ENCODE measurements at regions not wholly inside any gene's neighbourhood (a gene's known extent, or its start where the extent isn't known, plus 50 kb on each side); places are given as distances from the start of the nearest gene placed in this dataset.

- H3K9me3 Mint-ChIP-seq, result peaks cover 9% of the 10 kb centered on the region
- no peaks in the 10 kb centered on the region for H3K36me3 Mint-ChIP-seq (ENCODE audit: low read depth)
- H3K4me3 Mint-ChIP-seq, result no peak overlapping the region
- H3K4me1 Mint-ChIP-seq, result no peaks in the 10 kb centered on the region
- no peak overlapping the region for H3K27ac Mint-ChIP-seq
- peaks cover 27% of the 10 kb centered on the region for H3K27me3 Mint-ChIP-seq
- no peak for ATAC-seq (replicated peaks)
Measured at GRCh38 chr1:42096554-42096953, 56.7 kb upstream of the GUCA2B start.

GRCh38 chr1:42089246-42089645 is 64.0 kb upstream of the GUCA2B start:
- H3K27ac Mint-ChIP-seq, result no peak overlapping the region
- no peak overlapping the region for H3K4me3 Mint-ChIP-seq
- H3K27me3 Mint-ChIP-seq, result peaks cover 26% of the 10 kb centered on the region
- H3K4me1 Mint-ChIP-seq, result no peaks in the 10 kb centered on the region
- no peak for ATAC-seq (replicated peaks)
- no peaks in the 10 kb centered on the region for H3K36me3 Mint-ChIP-seq (ENCODE audit: low read depth)
- H3K9me3 Mint-ChIP-seq, result peaks cover 14% of the 10 kb centered on the region

GRCh38 chr1:42086146-42086545 is 67.1 kb upstream of the GUCA2B start:
- H3K4me3 Mint-ChIP-seq, result no peak overlapping the region
- H3K27ac Mint-ChIP-seq, result no peak overlapping the region
- peaks cover 31% of the 10 kb centered on the region for H3K27me3 Mint-ChIP-seq
- peaks cover 8% of the 10 kb centered on the region for H3K9me3 Mint-ChIP-seq
- ATAC-seq (replicated peaks), result no peak
- H3K4me1 Mint-ChIP-seq, result no peaks in the 10 kb centered on the region
- no peaks in the 10 kb centered on the region for H3K36me3 Mint-ChIP-seq (ENCODE audit: low read depth)

GRCh38 chr1:42085596-42085995 is 67.6 kb upstream of the GUCA2B start:
- Mint-ChIP-seq H3K4me3 (no peak overlapping the region), H3K27me3 (peaks cover 32% of the 10 kb centered on the region), H3K36me3 (ENCODE audit: low read depth) (no peaks in the 10 kb centered on the region), H3K9me3 (peaks cover 9% of the 10 kb centered on the region), H3K4me1 (no peaks in the 10 kb centered on the region), H3K27ac (no peak overlapping the region)
- ATAC-seq (replicated peaks), result no peak

GRCh38 chr1:42081475-42081874 is 71.7 kb upstream of the GUCA2B start:
- peaks cover 17% of the 10 kb centered on the region for H3K9me3 Mint-ChIP-seq
- H3K4me3 Mint-ChIP-seq, result no peak overlapping the region
- ATAC-seq (replicated peaks), result no peak
- no peaks in the 10 kb centered on the region for H3K4me1 Mint-ChIP-seq
- no peak overlapping the region for H3K27ac Mint-ChIP-seq
- H3K27me3 Mint-ChIP-seq, result peaks cover 28% of the 10 kb centered on the region
- no peaks in the 10 kb centered on the region for H3K36me3 Mint-ChIP-seq (ENCODE audit: low read depth)

- Mint-ChIP-seq H3K27ac (no peak overlapping the region), H3K36me3 (ENCODE audit: low read depth) (no peaks in the 10 kb centered on the region), H3K4me1 (no peaks in the 10 kb centered on the region), H3K9me3 (peaks cover 11% of the 10 kb centered on the region), H3K27me3 (peaks cover 17% of the 10 kb centered on the region), H3K4me3 (no peak overlapping the region)
- ATAC-seq (replicated peaks), result no peak
Measured at GRCh38 chr1:42075179-42075578, 78.0 kb upstream of the GUCA2B start.

GRCh38 chr1:42070996-42071395 is 82.2 kb upstream of the GUCA2B start:
- Mint-ChIP-seq H3K9me3 (no peaks in the 10 kb centered on the region), H3K4me3 (no peak overlapping the region), H3K4me1 (no peaks in the 10 kb centered on the region), H3K27me3 (peaks cover 12% of the 10 kb centered on the region), H3K36me3 (ENCODE audit: low read depth) (no peaks in the 10 kb centered on the region), H3K27ac (no peak overlapping the region)
- ATAC-seq (replicated peaks), result no peak

- H3K27ac Mint-ChIP-seq, result no peak overlapping the region
- peaks cover 28% of the 10 kb centered on the region for H3K27me3 Mint-ChIP-seq
- no peak overlapping the region for H3K4me3 Mint-ChIP-seq
- ATAC-seq (replicated peaks), result no peak
- H3K9me3 Mint-ChIP-seq, result peaks cover 12% of the 10 kb centered on the region
- no peaks in the 10 kb centered on the region for H3K36me3 Mint-ChIP-seq (ENCODE audit: low read depth)
- peaks cover 5% of the 10 kb centered on the region for H3K4me1 Mint-ChIP-seq
Measured at GRCh38 chr1:42057800-42058199, 95.4 kb upstream of the GUCA2B start.

- no peaks in the 10 kb centered on the region for H3K36me3 Mint-ChIP-seq (ENCODE audit: low read depth)
- peaks cover 5% of the 10 kb centered on the region for H3K4me1 Mint-ChIP-seq
- H3K9me3 Mint-ChIP-seq, result peaks cover 8% of the 10 kb centered on the region
- H3K27ac Mint-ChIP-seq, result no peak overlapping the region
- no peak for ATAC-seq (replicated peaks)
- H3K27me3 Mint-ChIP-seq, result peaks cover 28% of the 10 kb centered on the region
- no peak overlapping the region for H3K4me3 Mint-ChIP-seq
Measured at GRCh38 chr1:42056460-42056859, 96.8 kb upstream of the GUCA2B start.

GRCh38 chr1:42055061-42055460 is 98.1 kb upstream of the GUCA2B start:
- Mint-ChIP-seq H3K4me1 (peaks cover 8% of the 10 kb centered on the region), H3K27me3 (peaks cover 25% of the 10 kb centered on the region), H3K4me3 (no peak overlapping the region), H3K27ac (no peak overlapping the region), H3K9me3 (peaks cover 8% of the 10 kb centered on the region), H3K36me3 (ENCODE audit: low read depth) (no peaks in the 10 kb centered on the region)
- ATAC-seq (replicated peaks), result no peak

GRCh38 chr1:42052072-42052699 is 101.0 kb upstream of the GUCA2B start:
- no peak overlapping the region for H3K4me3 Mint-ChIP-seq
- no peaks in the 10 kb centered on the region for H3K36me3 Mint-ChIP-seq (ENCODE audit: low read depth)
- no peak for ATAC-seq (replicated peaks)
- peaks cover 33% of the 10 kb centered on the region for H3K27me3 Mint-ChIP-seq
- no peaks in the 10 kb centered on the region for H3K9me3 Mint-ChIP-seq
- peaks cover 10% of the 10 kb centered on the region for H3K4me1 Mint-ChIP-seq
- H3K27ac Mint-ChIP-seq, result no peak overlapping the region

- H3K27me3 Mint-ChIP-seq, result peaks cover 26% of the 10 kb centered on the region
- no peak for ATAC-seq (replicated peaks)
- H3K27ac Mint-ChIP-seq, result no peak overlapping the region
- H3K36me3 Mint-ChIP-seq (ENCODE audit: low read depth), result no peaks in the 10 kb centered on the region
- H3K9me3 Mint-ChIP-seq, result no peaks in the 10 kb centered on the region
- H3K4me3 Mint-ChIP-seq, result no peak overlapping the region
- peaks cover 5% of the 10 kb centered on the region for H3K4me1 Mint-ChIP-seq
Measured at GRCh38 chr1:42047508-42047880, 105.7 kb upstream of the GUCA2B start.

- no peak overlapping the region for H3K27ac Mint-ChIP-seq
- no peak overlapping the region for H3K4me3 Mint-ChIP-seq
- ATAC-seq (replicated peaks), result no peak
- H3K9me3 Mint-ChIP-seq, result no peaks in the 10 kb centered on the region
- H3K27me3 Mint-ChIP-seq, result peaks cover 21% of the 10 kb centered on the region
- H3K36me3 Mint-ChIP-seq (ENCODE audit: low read depth), result no peaks in the 10 kb centered on the region
- peaks cover 5% of the 10 kb centered on the region for H3K4me1 Mint-ChIP-seq
Measured at GRCh38 chr1:42046761-42047507, 106.3 kb upstream of the GUCA2B start.

GRCh38 chr1:42044346-42044745 is 108.9 kb upstream of the GUCA2B start:
- Mint-ChIP-seq H3K27me3 (peaks cover 10% of the 10 kb centered on the region), H3K4me3 (no peak overlapping the region), H3K27ac (no peak overlapping the region), H3K36me3 (ENCODE audit: low read depth) (no peaks in the 10 kb centered on the region), H3K4me1 (no peaks in the 10 kb centered on the region), H3K9me3 (no peaks in the 10 kb centered on the region)
- ATAC-seq (replicated peaks), result no peak

- peaks cover 5% of the 10 kb centered on the region for H3K27me3 Mint-ChIP-seq
- no peak overlapping the region for H3K4me3 Mint-ChIP-seq
- H3K36me3 Mint-ChIP-seq (ENCODE audit: low read depth), result no peaks in the 10 kb centered on the region
- H3K4me1 Mint-ChIP-seq, result no peaks in the 10 kb centered on the region
- H3K27ac Mint-ChIP-seq, result no peak overlapping the region
- H3K9me3 Mint-ChIP-seq, result no peaks in the 10 kb centered on the region
- ATAC-seq (replicated peaks), result no peak
Measured at GRCh38 chr1:42043811-42044210, 109.4 kb upstream of the GUCA2B start.

Measured in activated T-helper 17 cell treated with anti-CD3 and anti-CD28 coated beads, Interleukin-2, amount 50 U/mL, for 72 hours (primary cell).